HCT116 (cell line): ENCODE measurements at regions not wholly inside any gene's neighbourhood (a gene's known extent, or its start where the extent isn't known, plus 50 kb on each side); places are given as distances from the start of the nearest gene placed in this dataset.

Experiments used
- ATAC-seq: fragments of 200-7000 bp; cut with Tn5 transposase; 2 replicates; pipeline ENCODE4 v1.9.1; 2020; ENCODE audit warnings: mild to moderate bottlenecking, moderate library complexity
- BruUV-seq: library from RNA; stranded (reverse); fragments of 400-500 nt; replicated peaks from 2 replicates; lab custom pipeline; 2021; lab: Mats Ljungman, UMichigan
- CTCF ChIA-PET: fragments of 300-600 bp; sonication (Branson Sonifier 250); formaldehyde crosslinking; loops from one replicate; lab custom pipeline; 2021; ENCODE audit warnings: antibody characterized with exemption; lab: Charles Lee
- POLR2A ChIA-PET: fragments of 300-600, 350-600 bp; sonication (Branson Sonifier 250); formaldehyde crosslinking; loops from one replicate; lab custom pipeline; 2021; ENCODE audit warnings: antibody characterized with exemption; lab: Charles Lee
- RAD21 ChIA-PET, 2 experiments: fragments of 300-600 bp; sonication (Branson Sonifier 250); formaldehyde crosslinking; loops; one replicate each; lab custom pipeline; 2023; ENCODE audit warnings: low total read pairs in 2 of 2; ENCODE audit not compliant: uncharacterized antibody in 2 of 2, unreplicated experiment in 2 of 2, low non-redundant PET in 1 of 2; lab: Charles Lee
- DNase-seq: peaks from one replicate; pipeline ENCODE4 v3.0.0-alpha.2; 2010; ENCODE audit warnings: low read depth, low spot score
- H2AFZ ChIP-seq: fragments of 200-600 bp; shearing (Covaris generic), sonication (generic); 2 replicates; pipeline ENCODE4 v1.6.1; 2017; ENCODE audit warnings: low read depth, mixed run types, mixed read lengths, antibody characterized with exemption, low read length; ENCODE audit not compliant: poor library complexity, severe bottlenecking
- H3K27ac ChIP-seq: 2 replicates; pipeline ENCODE4 v1.5.1; 2012; ENCODE audit warnings: low read depth, low read length
- H3K27me3 ChIP-seq: fragments of 200-600 bp; sonication (generic); 2 replicates; pipeline ENCODE4 v1.6.1; 2016; ENCODE audit warnings: mixed run types, low read length, mixed read lengths; ENCODE audit not compliant: insufficient read depth
- H3K36me3 ChIP-seq, 2 experiments: fragments of 200-500 bp in 1 of 2; fragments of 200-600 bp in 1 of 2; sonication (Bioruptor generic) in 1 of 2; sonication (generic) in 1 of 2; 2 replicates each; pipeline versions ENCODE4 v1.5.1 to v1.6.1; 2014 to 2016; ENCODE audit warnings: low read length in 2 of 2, inconsistent platforms in 1 of 2, mixed read lengths in 1 of 2, mixed run types in 1 of 2; ENCODE audit not compliant: insufficient read depth in 2 of 2, control insufficient read depth in 1 of 2
- H3K4me1 ChIP-seq, 2 experiments: fragments of 200-600 bp in 1 of 2; sonication (generic) in 1 of 2; 2 replicates each; pipeline versions ENCODE4 v1.5.1 to v1.6.1; 2012 to 2017; ENCODE audit warnings: low read length in 2 of 2, inconsistent platforms in 1 of 2, mild to moderate bottlenecking in 1 of 2, mixed read lengths in 1 of 2, mixed run types in 1 of 2, moderate library complexity in 1 of 2; ENCODE audit not compliant: insufficient read depth in 2 of 2, control insufficient read depth in 1 of 2
- H3K4me2 ChIP-seq: fragments of 200-600 bp; sonication (generic); 2 replicates; pipeline ENCODE4 v1.6.1; 2017; ENCODE audit warnings: mixed run types, low read length, mixed read lengths
- H3K4me3 ChIP-seq, 2 experiments: fragments of 200-600 bp in 1 of 2; sonication (generic) in 1 of 2; replicated peaks in 1 of 2; 2 replicates each; pipeline ENCODE4 v1.5.1; 2011 to 2016; ENCODE audit warnings: low read length in 2 of 2, control low read depth in 1 of 2, low read depth in 1 of 2, mild to moderate bottlenecking in 1 of 2, mixed read lengths in 1 of 2, mixed run types in 1 of 2
- H3K79me2 ChIP-seq: fragments of 200-600 bp; sonication (generic); 2 replicates; pipeline ENCODE4 v1.6.1; 2017; ENCODE audit warnings: mild to moderate bottlenecking, mixed run types, low read length, moderate library complexity, mixed read lengths; ENCODE audit not compliant: insufficient read depth
- H3K9ac ChIP-seq: fragments of 200-600 bp; sonication (generic); 2 replicates; pipeline ENCODE4 v1.6.1; 2016; ENCODE audit warnings: low read length, mixed read lengths
- H3K9me2 ChIP-seq: fragments of 200-600 bp; sonication (generic), shearing (Covaris generic); 2 replicates; pipeline ENCODE4 v1.6.1; 2017; ENCODE audit warnings: mixed run types, mild to moderate bottlenecking, moderate library complexity; ENCODE audit not compliant: insufficient read depth
- H3K9me3 ChIP-seq, 2 experiments: fragments of 200-500 bp in 1 of 2; fragments of 200-600 bp in 1 of 2; sonication (Bioruptor generic) in 1 of 2; sonication (generic) in 1 of 2; 2 replicates each; pipeline ENCODE4 v1.6.1; 2014 to 2017; ENCODE audit warnings: low read length in 2 of 2, mixed read lengths in 2 of 2, inconsistent platforms in 1 of 2, low read depth in 1 of 2, mild to moderate bottlenecking in 1 of 2, mixed run types in 1 of 2, moderate library complexity in 1 of 2; ENCODE audit not compliant: control insufficient read depth in 1 of 2, insufficient read depth in 1 of 2
- H4K20me1 ChIP-seq: fragments of 200-600 bp; sonication (generic), shearing (Covaris generic); 2 replicates; pipeline ENCODE4 v1.6.1; 2017; ENCODE audit warnings: mixed run types, mild to moderate bottlenecking, moderate library complexity; ENCODE audit not compliant: insufficient read depth
- CBX3 ChIP-seq: IDR thresholded peaks from 2 replicates; pipeline ENCODE4 v1.6.1; 2012; ENCODE audit warnings: low read depth
- CTCF ChIP-seq, 3 experiments: fragments of 200-600 bp in 1 of 3; sonication (generic) in 1 of 3; IDR thresholded peaks in 2 of 3; conservative IDR thresholded peaks in 1 of 3; 2 replicates each; pipeline ENCODE4 v1.5.1; 2012 to 2017; ENCODE audit warnings: low read depth in 2 of 3, low read length in 2 of 3, antibody characterized with exemption in 1 of 3, borderline replicate concordance in 1 of 3, control low read depth in 1 of 3, mild to moderate bottlenecking in 1 of 3, mixed read lengths in 1 of 3, mixed run types in 1 of 3, moderate library complexity in 1 of 3; ENCODE audit not compliant: insufficient read depth in 1 of 3
- EGR1 ChIP-seq: IDR thresholded peaks from 2 replicates; pipeline ENCODE4 v1.6.1; 2012; ENCODE audit warnings: low read depth
- ELF1 ChIP-seq: IDR thresholded peaks from 2 replicates; pipeline ENCODE4 v1.6.1; 2012; ENCODE audit warnings: low read depth, borderline replicate concordance
- FOSL1 ChIP-seq: IDR thresholded peaks from 2 replicates; pipeline ENCODE4 v1.6.1; 2012; ENCODE audit warnings: low read depth
- MAX ChIP-seq: IDR thresholded peaks from 2 replicates; pipeline ENCODE4 v1.6.1; 2012
- POLR2AphosphoS5 ChIP-seq: IDR thresholded peaks from 2 replicates; pipeline ENCODE4 v1.6.1; 2011; ENCODE audit warnings: mild to moderate bottlenecking, low read depth, low read length, moderate library complexity
- RAD21 ChIP-seq: IDR thresholded peaks from 2 replicates; pipeline ENCODE4 v1.6.1; 2012; ENCODE audit warnings: low read depth, mild to moderate bottlenecking
- SP1 ChIP-seq: IDR thresholded peaks from 2 replicates; pipeline ENCODE4 v1.6.1; 2012; ENCODE audit warnings: low read depth
- SRF ChIP-seq: IDR thresholded peaks from 2 replicates; pipeline ENCODE4 v1.6.1; 2012; ENCODE audit warnings: low read depth
- YY1 ChIP-seq: IDR thresholded peaks from 2 replicates; pipeline ENCODE4 v1.6.1; 2011; ENCODE audit warnings: low read length, low read depth, moderate library complexity, mild to moderate bottlenecking; ENCODE audit not compliant: insufficient replicate concordance; ENCODE audit errors: extremely low read depth
- ZFX ChIP-seq: fragments of 450-650 bp; IDR thresholded peaks from 2 replicates; pipeline ENCODE4 v1.6.1; 2017
- intact Hi-C: fragments of 100-400 bp; cut with micrococcal nuclease; formaldehyde crosslinking; loops from 2 replicates; pipeline ENCODE4 v1.10.0; 2022
- TF ChIP-seq, protein P1 (sequence below): IDR thresholded peaks from 2 replicates; pipeline ENCODE4 v1.6.1; 2012
- TF ChIP-seq, protein P2 (sequence below): IDR thresholded peaks from 2 replicates; pipeline ENCODE4 v1.6.1; 2011; ENCODE audit warnings: mild to moderate bottlenecking, low read length, moderate library complexity; ENCODE audit not compliant: insufficient replicate concordance; ENCODE audit errors: extremely low read depth

DNA sequence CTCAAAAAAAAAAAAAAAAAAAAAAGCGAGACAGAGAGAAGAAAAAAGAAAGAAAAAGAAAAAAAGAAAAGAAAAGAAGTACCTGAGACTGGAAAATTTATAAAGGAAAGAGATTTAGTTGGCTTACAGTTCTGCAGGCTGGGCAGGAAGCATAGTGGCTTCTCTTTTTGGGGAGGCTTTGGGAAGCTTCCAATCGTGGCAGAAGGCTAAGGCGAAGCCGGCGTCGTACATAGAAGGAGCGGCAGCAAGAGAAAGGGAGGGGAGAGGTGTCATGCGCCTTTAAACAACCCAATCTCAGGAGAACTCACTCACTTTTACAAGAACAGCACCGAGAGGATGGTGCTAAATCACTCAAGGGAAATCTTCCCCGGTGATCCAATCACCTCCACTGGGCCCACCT, 272.1 kb upstream of the FOXK1 start:
- no peaks in the 10 kb centered on the region for H3K9me3 ChIP-seq
- POLR2A ChIA-PET = no interaction called here
- H3K36me3 ChIP-seq = no peaks in the 10 kb centered on the region
- no peaks in the 10 kb centered on the region for H4K20me1 ChIP-seq
- H2AFZ ChIP-seq = no peak overlapping the region
- H3K9me2 ChIP-seq = no peaks in the 10 kb centered on the region
- no peak for DNase-seq
- H3K79me2 ChIP-seq = no peaks in the 10 kb centered on the region
- CTCF ChIA-PET = no interaction called here
- no peak for ATAC-seq
- no peak for TF ChIP-seq SRF
- no peak for TF ChIP-seq CBX3
- no peak for TF ChIP-seq MAX
- TF ChIP-seq ELF1 = no peak
- TF ChIP-seq FOSL1 = no peak
- no peak for TF ChIP-seq EGR1
- TF ChIP-seq, protein P1, sequence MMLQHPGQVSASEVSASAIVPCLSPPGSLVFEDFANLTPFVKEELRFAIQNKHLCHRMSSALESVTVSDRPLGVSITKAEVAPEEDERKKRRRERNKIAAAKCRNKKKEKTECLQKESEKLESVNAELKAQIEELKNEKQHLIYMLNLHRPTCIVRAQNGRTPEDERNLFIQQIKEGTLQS = no peak
- TF ChIP-seq, all 23 proteins: peak for 0
- no peaks in the 10 kb centered on the region for H3K4me1 ChIP-seq
- RAD21 ChIA-PET = no interaction called here
- H3K4me3 ChIP-seq = no peak overlapping the region
- H3K4me2 ChIP-seq = no peak overlapping the region
- H3K27me3 ChIP-seq = no peaks in the 10 kb centered on the region
- no peak overlapping the region for H3K27ac ChIP-seq
- intact Hi-C loops = no loop called here
- no peak overlapping the region for H3K9ac ChIP-seq
- no TSS peak for BruUV-seq

DNA sequence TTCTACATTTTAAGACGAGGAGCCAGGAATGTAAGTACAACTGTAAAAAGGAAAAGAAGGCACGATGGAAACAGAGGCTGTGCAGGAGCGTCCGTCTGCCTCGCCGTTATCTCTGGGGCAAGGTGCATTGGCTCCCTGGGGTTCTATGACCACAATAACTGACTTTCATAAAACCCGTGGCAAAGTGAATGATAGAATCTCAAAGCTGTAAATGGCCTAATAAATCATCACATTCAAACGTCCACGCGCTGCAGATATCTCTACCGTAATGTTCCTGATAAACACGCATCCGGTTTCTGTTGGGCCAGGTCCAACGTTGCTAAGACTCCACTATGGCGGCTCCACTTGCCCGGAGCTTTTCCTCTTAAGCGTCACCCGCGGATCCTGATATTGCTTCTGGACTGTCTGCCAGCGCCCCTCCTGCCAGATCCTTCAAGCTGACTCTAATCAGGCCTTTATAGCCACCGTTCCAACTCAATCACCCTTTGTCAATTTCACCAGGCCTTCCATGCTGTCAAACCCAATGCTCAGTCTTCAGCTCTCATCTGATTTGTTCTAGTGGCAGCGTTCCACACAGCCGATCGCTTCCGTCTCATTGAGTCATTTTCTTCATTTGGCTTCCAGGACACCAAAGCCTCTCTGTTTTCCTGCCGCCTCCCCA, 265.6 kb upstream of the FOXK1 start:
- H2AFZ ChIP-seq = no peak overlapping the region
- intact Hi-C loops = no loop called here
- H3K36me3 ChIP-seq = no peaks in the 10 kb centered on the region
- no peak overlapping the region for H3K4me2 ChIP-seq
- H4K20me1 ChIP-seq = no peaks in the 10 kb centered on the region
- no peaks in the 10 kb centered on the region for H3K27me3 ChIP-seq
- no TSS peak for BruUV-seq
- DNase-seq (no peak), ATAC-seq (no peak)
- TF ChIP-seq YY1 = no peak
- TF ChIP-seq, protein P2, sequence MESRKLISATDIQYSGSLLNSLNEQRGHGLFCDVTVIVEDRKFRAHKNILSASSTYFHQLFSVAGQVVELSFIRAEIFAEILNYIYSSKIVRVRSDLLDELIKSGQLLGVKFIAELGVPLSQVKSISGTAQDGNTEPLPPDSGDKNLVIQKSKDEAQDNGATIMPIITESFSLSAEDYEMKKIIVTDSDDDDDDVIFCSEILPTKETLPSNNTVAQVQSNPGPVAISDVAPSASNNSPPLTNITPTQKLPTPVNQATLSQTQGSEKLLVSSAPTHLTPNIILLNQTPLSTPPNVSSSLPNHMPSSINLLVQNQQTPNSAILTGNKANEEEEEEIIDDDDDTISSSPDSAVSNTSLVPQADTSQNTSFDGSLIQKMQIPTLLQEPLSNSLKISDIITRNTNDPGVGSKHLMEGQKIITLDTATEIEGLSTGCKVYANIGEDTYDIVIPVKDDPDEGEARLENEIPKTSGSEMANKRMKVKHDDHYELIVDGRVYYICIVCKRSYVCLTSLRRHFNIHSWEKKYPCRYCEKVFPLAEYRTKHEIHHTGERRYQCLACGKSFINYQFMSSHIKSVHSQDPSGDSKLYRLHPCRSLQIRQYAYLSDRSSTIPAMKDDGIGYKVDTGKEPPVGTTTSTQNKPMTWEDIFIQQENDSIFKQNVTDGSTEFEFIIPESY = no peak
- TF ChIP-seq EGR1 = no peak
- no peak for TF ChIP-seq SP1
- no peak for TF ChIP-seq CTCF (IDR thresholded peaks at IDR 0.05 in 2 of 3, conservative IDR thresholded peaks at IDR 0.05 in 1 of 3; ENCODE audit: borderline replicate concordance in 1 of 3, insufficient read depth in 1 of 3, low read depth in 2 of 3, low read length in 2 of 3)
- no peak for TF ChIP-seq POLR2AphosphoS5
- no peak for TF ChIP-seq ZFX
- TF ChIP-seq RAD21 = no peak
- TF ChIP-seq SRF = no peak
- no peaks in the 10 kb centered on the region for H3K79me2 ChIP-seq
- H3K9me3 ChIP-seq = peaks cover 0 to 7% of the 10 kb centered on the region in 2 experiments; a peak in 1 of 4 replicates
- no peak overlapping the region for H3K9ac ChIP-seq
- ChIA-PET POLR2A (no interaction called here), RAD21 (no interaction called here), CTCF (no interaction called here)
- H3K27ac ChIP-seq = no peak overlapping the region
- no peak overlapping the region for H3K4me3 ChIP-seq
- H3K9me2 ChIP-seq = no peaks in the 10 kb centered on the region
- no peaks in the 10 kb centered on the region for H3K4me1 ChIP-seq
